CD14-positive monocyte (primary cell): ENCODE measurements at regions not wholly inside any gene's neighbourhood (a gene's known extent, or its start where the extent isn't known, plus 50 kb on each side); places are given as distances from the start of the nearest gene placed in this dataset.
A peak's percentile ranks its signal among the peaks of the same experiment; 100 is the strongest.

Experiments
- DNase-seq, 3 donors: peaks; one replicate each; pipeline ENCODE4 v3.0.0-alpha.2; 2011 to 2022
- H2AFZ ChIP-seq: 2 replicates; pipeline ENCODE4 v1.6.0; 2012; ENCODE audit warnings: mild to moderate bottlenecking, low read depth, low read length, inconsistent platforms; ENCODE audit not compliant: insufficient read depth, poor library complexity, severe bottlenecking
- H3K27ac ChIP-seq, 2 donors: 1 replicate in 1 of 2; 2 replicates in 1 of 2; pipeline ENCODE4 v1.5.1; 2012 to 2013; ENCODE audit warnings: low read length in 2 of 2, control low read depth in 1 of 2, inconsistent platforms in 1 of 2, low read depth in 1 of 2, mild to moderate bottlenecking in 1 of 2
- H3K27me3 ChIP-seq, 2 donors: one replicate each; pipeline versions ENCODE4 v1.6.0 to v1.6.1; 2011 to 2013; ENCODE audit warnings: low read length in 2 of 2; ENCODE audit not compliant: control insufficient read depth in 2 of 2, insufficient read depth in 2 of 2
- H3K36me3 ChIP-seq, 2 donors: replicated peaks in 1 of 2; 1 replicate in 1 of 2; 2 replicates in 1 of 2; pipeline versions ENCODE4 v1.5.1 to v1.6.1; 2012 to 2013; ENCODE audit warnings: low read length in 2 of 2, control low read depth in 1 of 2, inconsistent platforms in 1 of 2, mild to moderate bottlenecking in 1 of 2; ENCODE audit not compliant: insufficient read depth in 2 of 2, control insufficient read depth in 1 of 2
- H3K4me1 ChIP-seq, 2 donors: 1 replicate in 1 of 2; 2 replicates in 1 of 2; pipeline versions ENCODE4 v1.5.1 to v1.6.1; 2012 to 2013; ENCODE audit warnings: low read length in 2 of 2, control low read depth in 1 of 2, inconsistent platforms in 1 of 2, mild to moderate bottlenecking in 1 of 2, moderate library complexity in 1 of 2; ENCODE audit not compliant: insufficient read depth in 2 of 2, control insufficient read depth in 1 of 2
- H3K4me2 ChIP-seq: replicated peaks from 2 replicates; pipeline ENCODE3; 2012; ENCODE audit warnings: low read length, moderate library complexity, mild to moderate bottlenecking; ENCODE audit not compliant: poor library complexity, severe bottlenecking; ENCODE audit errors: extremely low read depth
- H3K4me3 ChIP-seq, 3 experiments: fragments of 200-600 bp in 1 of 3; sonication (generic) in 1 of 3; replicated peaks in 1 of 3; 1 replicate in 2 of 3; 2 replicates in 1 of 3; pipeline ENCODE4 v1.5.1; 2011 to 2013; ENCODE audit warnings: low read length in 3 of 3, mild to moderate bottlenecking in 3 of 3, control low read depth in 2 of 3, low read depth in 2 of 3, inconsistent platforms in 1 of 3, moderate library complexity in 1 of 3
- H3K79me2 ChIP-seq: 2 replicates; pipeline ENCODE4 v1.6.0; 2012; ENCODE audit warnings: mild to moderate bottlenecking, control low read depth, inconsistent platforms, low read length, moderate library complexity; ENCODE audit not compliant: insufficient read depth
- H3K9ac ChIP-seq: 2 replicates; pipeline ENCODE4 v1.6.0; 2017; ENCODE audit warnings: low read length, mild to moderate bottlenecking; ENCODE audit not compliant: insufficient read depth, poor library complexity, severe bottlenecking
- H3K9me3 ChIP-seq, 2 donors: replicated peaks in 1 of 2; 1 replicate in 1 of 2; 2 replicates in 1 of 2; pipeline versions ENCODE4 v1.5.1 to v1.6.1; 2012 to 2013; ENCODE audit warnings: low read length in 2 of 2, control low read depth in 1 of 2; ENCODE audit not compliant: control insufficient read depth in 1 of 2, insufficient read depth in 1 of 2
- H4K20me1 ChIP-seq: 2 replicates; pipeline ENCODE4 v1.6.0; 2012; ENCODE audit warnings: mild to moderate bottlenecking, low read length, control low read depth, moderate library complexity; ENCODE audit not compliant: insufficient read depth
- H3K27ac Mint-ChIP-seq, 7 donors: one replicate each; pipeline ENCODE4 v1.8.0; 2020; ENCODE audit warnings: mild to moderate bottlenecking in 7 of 7, mixed read lengths in 7 of 7, moderate library complexity in 6 of 7, inconsistent platforms in 2 of 7
- H3K27me3 Mint-ChIP-seq, 3 donors: one replicate each; pipeline ENCODE4 v1.8.0; 2021 to 2022; ENCODE audit warnings: low read depth in 3 of 3, mild to moderate bottlenecking in 3 of 3, mixed read lengths in 3 of 3, moderate library complexity in 3 of 3, inconsistent platforms in 1 of 3
- H3K36me3 Mint-ChIP-seq, 2 donors: one replicate each; pipeline ENCODE4 v1.8.0; 2020; ENCODE audit warnings: mixed read lengths in 2 of 2, inconsistent platforms in 1 of 2, mild to moderate bottlenecking in 1 of 2
- H3K4me1 Mint-ChIP-seq: one replicate; pipeline ENCODE4 v1.8.0; 2020; ENCODE audit warnings: mild to moderate bottlenecking, mixed read lengths
- H3K4me3 Mint-ChIP-seq, 2 donors: one replicate each; pipeline ENCODE4 v1.8.0; 2020; ENCODE audit warnings: mild to moderate bottlenecking in 2 of 2, mixed read lengths in 2 of 2, moderate library complexity in 1 of 2
- H3K9me3 Mint-ChIP-seq, 7 donors: one replicate each; pipeline ENCODE4 v1.8.0; 2020 to 2022; ENCODE audit warnings: mixed read lengths in 7 of 7, mild to moderate bottlenecking in 6 of 7, moderate library complexity in 6 of 7, inconsistent platforms in 2 of 7
- CTCF ChIP-seq: fragments of 200-600 bp; IDR thresholded peaks from one replicate; pipeline ENCODE4 v1.8.0; 2022; ENCODE audit warnings: antibody characterized with exemption, mild to moderate bottlenecking
- WGBS: methylation state at CpG from one replicate; pipeline ENCODE4 v1.1.5; 2013; ENCODE audit warnings: missing lambda C conversion rate; ENCODE audit not compliant: insufficient coverage; 5-methylcytosine and 5-hydroxymethylcytosine counted together
- intact Hi-C, 2 donors: fragments of 100-400 bp; cut with micrococcal nuclease; formaldehyde crosslinking; loops; one replicate each; pipeline versions ENCODE4 v1.15.0 to v1.15.1; 2023

- Mint-ChIP-seq H3K4me3 (no peak overlapping the region), H3K36me3 (no peaks in the 10 kb centered on the region)
- H3K4me1 ChIP-seq = no peaks in the 10 kb centered on the region
Observed at GRCh38 chr10:108095932-108096925, 931.7 kb upstream of the SORCS1 start.

More at GRCh38 chr10:108095932-108096925, 931.7 kb upstream of the SORCS1 start:
- no peak overlapping the region for H3K9ac ChIP-seq
- peaks cover 8 to 21% of the 10 kb centered on the region in 2 donors for H3K9me3 ChIP-seq
- Mint-ChIP-seq H3K27me3 (no peaks in the 10 kb centered on the region), H3K4me1 (no peaks in the 10 kb centered on the region), H3K9me3 (peaks cover 0 to 8% (median 2%) of the 10 kb centered on the region in 7 donors), H3K27ac (peak overlapping the region in 1 of 7 donors; percentile 3)
- intact Hi-C loops = no loop called here
- TF ChIP-seq CTCF = no peak
- no peaks in the 10 kb centered on the region for H4K20me1 ChIP-seq
- no peak for DNase-seq
- no peaks in the 10 kb centered on the region for H3K79me2 ChIP-seq
- H3K27ac ChIP-seq = no peak overlapping the region
- no peak overlapping the region for H3K4me3 ChIP-seq
- H2AFZ ChIP-seq = no peak overlapping the region
- 76% methylated on average over 7 of the region's 7 CpGs for WGBS
- H3K36me3 ChIP-seq = no peaks in the 10 kb centered on the region
- no peaks in the 10 kb centered on the region for H3K27me3 ChIP-seq
- H3K4me2 ChIP-seq = no peak overlapping the region
